Stimulated activated memory B cell treated with anti-CD40 and anti-IgM and Interleukin-4, amounts not matched to agents 10 μg/mL and 1 μg/mL and 100 μg/mL, for 72 hours (primary cell): ENCODE measurements at regions not wholly inside any gene's neighbourhood (a gene's known extent, or its start where the extent isn't known, plus 50 kb on each side); places are given as distances from the start of the nearest gene placed in this dataset.

Experiments
- ATAC-seq: fragments of 150-1000 bp; cut with Tn5 transposase; 2 replicates; pipeline ENCODE4 v1.10.0; 2021
- H3K27ac Mint-ChIP-seq: one replicate; pipeline ENCODE4 v1.8.0; 2022; ENCODE audit warnings: mild to moderate bottlenecking, mixed read lengths
- H3K27me3 Mint-ChIP-seq: one replicate; pipeline ENCODE4 v1.8.0; 2022; ENCODE audit warnings: mixed read lengths
- H3K36me3 Mint-ChIP-seq: one replicate; pipeline ENCODE4 v1.8.0; 2022; ENCODE audit warnings: mixed read lengths
- H3K4me1 Mint-ChIP-seq: one replicate; pipeline ENCODE4 v1.8.0; 2022; ENCODE audit warnings: mixed read lengths
- H3K4me3 Mint-ChIP-seq: one replicate; pipeline ENCODE4 v1.8.0; 2022; ENCODE audit warnings: mild to moderate bottlenecking, moderate library complexity, mixed read lengths
- H3K9me3 Mint-ChIP-seq: one replicate; pipeline ENCODE4 v1.8.0; 2022; ENCODE audit warnings: mixed read lengths

DNA sequence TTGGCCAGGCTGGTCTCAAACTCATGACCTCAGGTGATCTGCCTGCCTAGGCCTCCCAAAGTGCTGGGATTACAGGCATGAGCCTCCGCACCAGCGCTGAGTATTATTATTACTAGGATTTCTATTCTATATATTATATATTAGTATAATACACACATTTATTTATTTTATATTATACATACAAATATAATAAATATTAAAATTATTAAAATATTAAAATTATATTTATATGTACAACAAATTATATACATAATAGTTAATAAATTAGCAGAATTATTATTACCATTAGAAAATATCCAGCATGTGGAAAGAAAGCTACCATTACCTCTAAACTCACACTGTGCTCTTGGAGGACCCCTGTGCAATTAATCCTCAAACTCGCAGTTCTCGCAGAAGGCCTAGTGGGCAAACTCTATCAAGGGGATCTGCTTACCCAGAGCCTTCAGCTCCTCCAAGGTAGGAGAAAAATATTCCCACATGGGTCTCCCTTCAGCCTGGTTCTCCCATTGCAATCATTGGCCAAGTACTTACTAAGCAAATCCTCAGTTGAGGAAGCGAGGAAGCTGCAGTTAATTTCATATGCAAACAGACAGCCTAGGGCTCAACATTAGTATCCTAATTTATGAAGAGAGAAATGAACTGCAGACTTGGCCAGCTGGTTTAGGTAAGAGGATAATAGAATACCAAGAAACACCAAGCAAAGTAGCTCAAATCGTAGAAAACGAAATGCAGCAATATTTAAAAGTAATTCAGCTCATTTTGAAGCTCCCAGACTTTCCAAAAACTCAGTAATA, 241.4 kb upstream of the IRX5 start:
- Mint-ChIP-seq H3K4me3 (no peak overlapping the region), H3K27me3 (no peaks in the 10 kb centered on the region), H3K36me3 (no peaks in the 10 kb centered on the region), H3K9me3 (peaks cover 12% of the 10 kb centered on the region), H3K27ac (no peak overlapping the region), H3K4me1 (no peaks in the 10 kb centered on the region)
- no peak for ATAC-seq

DNA sequence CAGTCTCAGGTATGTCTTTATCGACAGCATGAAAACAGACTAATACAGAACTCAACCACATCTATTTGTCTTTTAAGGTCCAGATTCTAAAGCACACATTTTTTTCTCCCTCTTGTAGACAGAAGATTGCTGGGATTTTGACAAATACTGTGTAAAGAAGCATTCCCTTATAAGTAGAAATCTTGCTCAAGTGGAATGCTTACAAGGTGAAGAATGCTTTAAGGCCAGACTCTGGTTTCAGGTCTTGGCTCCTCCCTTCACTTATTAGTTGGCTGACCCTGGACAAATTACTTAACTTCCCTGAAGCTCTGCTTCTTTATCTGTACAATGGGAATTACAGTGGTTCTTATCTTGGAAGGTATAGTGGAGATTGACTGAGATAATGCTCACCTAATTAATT, 242.3 kb upstream of the IRX5 start:
- Mint-ChIP-seq H3K36me3 (no peaks in the 10 kb centered on the region), H3K4me3 (no peak overlapping the region), H3K27ac (no peak overlapping the region), H3K4me1 (no peaks in the 10 kb centered on the region), H3K27me3 (no peaks in the 10 kb centered on the region), H3K9me3 (peaks cover 12% of the 10 kb centered on the region)
- ATAC-seq: no peak

DNA sequence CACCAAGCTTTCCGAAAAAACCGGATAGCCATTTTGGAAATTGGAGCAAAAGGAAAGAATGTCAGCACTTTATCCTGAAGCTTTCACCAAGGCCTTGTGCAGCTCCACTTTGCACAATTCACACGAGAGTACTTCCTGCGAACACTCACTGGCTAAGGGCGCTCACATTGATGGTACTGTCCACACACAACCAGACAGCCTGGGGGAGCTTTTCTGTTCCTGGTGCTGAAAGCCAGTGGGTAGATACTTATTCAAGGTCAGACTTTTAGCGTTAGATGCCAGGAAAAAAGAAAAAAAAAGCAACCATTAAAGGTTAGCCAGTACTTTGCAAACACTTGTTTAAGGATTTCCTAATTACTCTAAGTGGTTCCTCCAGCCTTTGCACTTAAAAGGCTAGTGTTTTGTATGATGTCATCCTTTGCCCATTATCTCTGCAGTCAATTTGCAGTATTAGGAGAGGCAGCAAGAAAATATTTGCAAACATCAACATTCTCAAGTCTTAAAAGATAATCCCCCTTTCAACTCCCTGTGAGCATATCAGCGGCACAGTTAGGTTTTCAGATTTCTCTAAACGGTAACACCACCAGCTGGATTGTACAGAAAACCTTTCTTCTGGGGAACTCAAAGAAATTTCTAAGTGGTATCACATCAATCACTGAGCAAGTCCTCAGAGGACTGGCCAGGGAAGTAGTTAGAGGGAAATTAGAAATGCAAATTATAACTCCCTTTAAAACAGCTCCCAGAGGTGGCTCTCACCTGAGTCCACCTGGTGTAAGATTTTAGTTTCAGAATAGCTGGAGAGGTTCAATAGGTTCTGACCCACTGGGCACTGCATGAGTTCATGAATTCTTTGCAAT, 243.4 kb upstream of the IRX5 start:
- Mint-ChIP-seq H3K36me3 (no peaks in the 10 kb centered on the region), H3K4me1 (no peaks in the 10 kb centered on the region), H3K27me3 (no peaks in the 10 kb centered on the region), H3K9me3 (peaks cover 11% of the 10 kb centered on the region), H3K27ac (no peak overlapping the region), H3K4me3 (no peak overlapping the region)
- ATAC-seq: no peak

DNA sequence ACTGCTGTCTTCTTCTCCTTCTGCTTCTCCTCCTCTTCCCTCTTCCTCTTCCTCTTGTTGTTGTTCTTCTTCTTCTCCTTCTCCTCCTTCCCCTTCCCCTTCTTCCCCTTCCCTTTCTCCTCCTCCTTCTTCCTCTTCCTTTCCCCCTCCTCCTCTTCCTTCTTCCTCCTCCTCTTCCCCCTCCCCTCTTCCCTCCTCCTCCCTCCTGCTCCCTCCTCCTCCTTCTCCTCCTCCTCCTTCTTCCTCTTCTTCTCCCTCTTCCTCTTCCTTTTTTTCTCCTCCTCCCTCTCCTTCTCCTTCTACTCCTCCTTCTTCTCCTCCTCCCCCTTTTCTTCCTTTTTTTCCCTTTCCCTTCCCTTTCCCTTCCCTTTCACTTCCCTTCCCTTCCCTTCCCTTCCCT, 245.0 kb upstream of the IRX5 start:
- Mint-ChIP-seq H3K27me3 (no peaks in the 10 kb centered on the region), H3K9me3 (peaks cover 10% of the 10 kb centered on the region), H3K4me1 (no peaks in the 10 kb centered on the region), H3K27ac (no peak overlapping the region), H3K36me3 (no peaks in the 10 kb centered on the region), H3K4me3 (no peak overlapping the region)
- no peak for ATAC-seq

DNA sequence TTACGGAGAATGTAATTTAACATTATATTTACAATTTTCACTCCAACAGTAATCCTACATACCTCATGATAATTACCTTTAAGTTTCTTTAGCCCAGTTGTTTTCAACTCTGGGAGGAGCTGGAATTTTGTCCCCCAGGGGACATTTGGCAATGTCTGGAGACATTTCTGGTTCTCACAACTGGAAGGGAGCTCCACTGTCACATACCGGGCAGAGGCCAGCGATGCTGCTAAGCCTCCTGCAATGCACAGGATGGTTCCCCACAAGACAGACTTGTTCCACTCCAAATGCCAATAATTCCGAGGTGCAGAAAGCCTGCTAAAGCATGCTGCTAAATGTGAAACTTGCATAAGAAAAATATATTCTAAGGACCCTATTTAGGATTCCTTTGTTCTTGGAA, 251.1 kb upstream of the IRX5 start:
- ATAC-seq: no peak
- Mint-ChIP-seq H3K9me3 (no peaks in the 10 kb centered on the region), H3K27ac (no peak overlapping the region)

DNA sequence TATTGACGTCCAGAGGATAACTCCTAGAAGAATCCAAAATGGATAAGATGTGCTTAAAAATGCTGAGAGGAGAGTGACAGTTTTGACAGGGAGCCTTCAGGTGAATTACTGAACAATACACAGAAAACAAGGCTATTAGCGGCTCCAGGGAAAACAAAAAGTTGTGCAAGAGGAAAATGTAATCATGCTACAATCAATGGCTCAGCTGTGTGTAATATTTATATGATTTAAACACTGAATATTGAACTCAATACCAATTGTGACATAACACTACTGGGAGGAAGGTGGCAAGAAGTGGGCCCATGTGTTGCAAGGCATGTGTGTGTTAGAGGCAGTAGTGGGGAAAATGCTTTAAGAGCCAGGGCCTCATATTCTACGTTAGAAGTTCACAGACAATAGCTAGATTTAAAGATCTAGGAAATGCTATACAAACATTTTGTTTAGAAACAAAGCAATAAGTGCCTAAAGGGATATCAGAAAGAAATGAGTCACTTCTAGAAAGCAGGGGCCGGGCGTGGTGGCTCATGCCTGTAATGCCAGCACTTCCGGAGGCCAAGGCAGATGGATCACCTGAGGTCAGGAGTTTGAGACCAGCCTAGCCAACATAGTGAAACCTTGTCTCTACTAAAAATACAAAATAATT, 253.2 kb upstream of the IRX5 start:
- Mint-ChIP-seq H3K27ac (no peak overlapping the region), H3K4me3 (no peak overlapping the region), H3K36me3 (no peaks in the 10 kb centered on the region), H3K9me3 (no peaks in the 10 kb centered on the region), H3K4me1 (no peaks in the 10 kb centered on the region), H3K27me3 (no peaks in the 10 kb centered on the region)
- ATAC-seq: no peak

More for the DNA sequence above, 251.1 kb upstream of the IRX5 start:
- Mint-ChIP-seq H3K4me3 (no peak overlapping the region), H3K36me3 (no peaks in the 10 kb centered on the region), H3K27me3 (no peaks in the 10 kb centered on the region), H3K4me1 (no peaks in the 10 kb centered on the region)

DNA sequence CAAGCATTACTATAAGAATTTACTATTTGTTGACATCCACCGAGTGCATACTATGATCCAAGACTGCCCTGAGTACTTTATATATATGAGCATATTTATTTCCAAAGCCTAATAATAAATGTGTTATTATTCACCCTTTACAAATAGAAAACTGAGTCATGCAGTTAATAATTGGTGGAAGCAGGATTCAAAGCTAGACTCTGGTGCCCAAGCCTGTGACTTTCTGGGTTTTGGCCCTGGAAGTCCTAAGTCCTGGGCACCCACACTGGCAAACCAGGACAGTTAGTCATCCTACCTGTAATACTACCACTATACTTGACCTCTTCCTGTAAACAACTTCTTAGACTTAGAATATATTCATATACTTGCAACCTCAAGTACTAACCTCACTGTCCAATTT, 257.4 kb upstream of the IRX5 start:
- Mint-ChIP-seq H3K36me3 (no peaks in the 10 kb centered on the region), H3K4me1 (no peaks in the 10 kb centered on the region), H3K27ac (no peak overlapping the region), H3K27me3 (no peaks in the 10 kb centered on the region), H3K9me3 (peaks cover 4% of the 10 kb centered on the region), H3K4me3 (no peak overlapping the region)
- no peak for ATAC-seq

DNA sequence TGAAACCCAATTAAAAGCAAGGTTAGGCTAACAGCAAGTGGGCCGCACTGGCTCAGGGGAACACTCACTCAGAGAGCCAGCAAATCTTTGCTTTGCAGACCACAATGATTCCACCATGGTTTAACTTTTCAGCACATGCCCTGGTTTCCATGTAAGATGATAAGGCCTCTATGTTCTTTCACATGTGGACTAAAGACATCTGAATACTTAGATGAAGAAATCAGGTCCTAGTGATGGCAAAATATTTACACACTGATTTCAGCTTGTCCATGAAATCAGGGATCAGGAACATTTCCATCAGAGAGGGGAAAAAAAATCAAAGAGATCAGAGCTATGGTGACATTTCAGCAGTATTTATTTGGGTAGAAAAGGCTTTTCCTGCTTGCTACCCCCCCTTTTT, 258.2 kb upstream of the IRX5 start:
- H3K4me1 Mint-ChIP-seq: no peaks in the 10 kb centered on the region
- H3K27me3 Mint-ChIP-seq: no peaks in the 10 kb centered on the region
- no peaks in the 10 kb centered on the region for H3K36me3 Mint-ChIP-seq
- H3K4me3 Mint-ChIP-seq: no peak overlapping the region
- no peak for ATAC-seq
- peaks cover 4% of the 10 kb centered on the region for H3K9me3 Mint-ChIP-seq
- no peak overlapping the region for H3K27ac Mint-ChIP-seq

DNA sequence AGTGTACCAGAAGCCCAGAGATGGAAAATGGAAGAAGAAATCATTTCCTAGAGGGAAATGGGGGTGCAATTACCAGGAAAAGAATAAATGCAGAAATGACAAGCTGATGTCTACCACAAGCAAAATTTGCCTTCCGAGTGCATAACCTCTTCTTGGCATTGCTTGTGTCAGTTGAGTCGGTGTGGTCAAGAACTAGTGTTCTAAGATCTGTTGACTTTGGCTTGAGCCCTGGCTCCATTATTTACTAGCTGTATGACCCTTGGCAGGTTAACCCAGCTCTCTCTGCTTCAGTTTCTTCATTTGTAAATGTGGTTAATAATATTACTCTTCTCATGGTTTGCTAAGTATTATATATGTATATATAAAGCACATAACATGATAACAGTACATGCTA, 273.0 kb upstream of the IRX5 start:
- Mint-ChIP-seq H3K27ac (no peak overlapping the region), H3K36me3 (no peaks in the 10 kb centered on the region), H3K4me3 (no peak overlapping the region), H3K27me3 (peaks cover 10% of the 10 kb centered on the region), H3K9me3 (peaks cover 14% of the 10 kb centered on the region), H3K4me1 (no peaks in the 10 kb centered on the region)
- no peak for ATAC-seq

DNA sequence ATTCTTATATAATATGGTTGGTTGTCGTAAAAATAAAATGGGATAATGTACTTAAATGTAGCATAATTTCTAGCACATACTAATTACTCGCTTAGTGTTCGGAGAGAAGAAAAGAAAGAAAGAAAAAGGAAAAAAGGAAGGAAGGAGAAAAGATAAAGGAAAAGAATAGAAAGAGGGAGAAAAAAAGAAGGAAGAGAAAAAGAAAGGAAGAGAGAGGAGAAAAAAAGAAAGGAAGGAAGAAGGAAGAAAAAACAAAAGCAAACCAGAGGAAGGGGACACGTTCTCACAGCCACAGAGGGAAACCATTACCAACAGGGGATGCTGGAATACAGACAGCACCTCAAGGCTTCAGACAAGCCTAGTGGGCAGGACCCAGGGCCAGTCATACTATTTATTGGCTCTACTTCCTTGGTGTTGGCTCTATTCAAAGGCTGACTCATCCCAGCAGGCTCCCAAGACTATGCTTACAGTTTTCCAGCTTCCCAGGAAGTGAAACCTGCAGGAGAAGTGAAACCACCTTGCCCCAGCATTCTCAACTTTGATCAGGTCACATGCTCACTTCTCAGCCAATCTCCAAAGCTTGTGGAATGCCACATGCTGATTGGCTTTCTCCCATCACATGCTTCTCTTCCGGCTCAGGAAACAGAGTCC, 273.5 kb upstream of the IRX5 start:
- Mint-ChIP-seq H3K4me3 (no peak overlapping the region), H3K27me3 (peaks cover 10% of the 10 kb centered on the region), H3K9me3 (peaks cover 14% of the 10 kb centered on the region), H3K27ac (no peak overlapping the region), H3K36me3 (no peaks in the 10 kb centered on the region), H3K4me1 (no peaks in the 10 kb centered on the region)
- no peak for ATAC-seq

DNA sequence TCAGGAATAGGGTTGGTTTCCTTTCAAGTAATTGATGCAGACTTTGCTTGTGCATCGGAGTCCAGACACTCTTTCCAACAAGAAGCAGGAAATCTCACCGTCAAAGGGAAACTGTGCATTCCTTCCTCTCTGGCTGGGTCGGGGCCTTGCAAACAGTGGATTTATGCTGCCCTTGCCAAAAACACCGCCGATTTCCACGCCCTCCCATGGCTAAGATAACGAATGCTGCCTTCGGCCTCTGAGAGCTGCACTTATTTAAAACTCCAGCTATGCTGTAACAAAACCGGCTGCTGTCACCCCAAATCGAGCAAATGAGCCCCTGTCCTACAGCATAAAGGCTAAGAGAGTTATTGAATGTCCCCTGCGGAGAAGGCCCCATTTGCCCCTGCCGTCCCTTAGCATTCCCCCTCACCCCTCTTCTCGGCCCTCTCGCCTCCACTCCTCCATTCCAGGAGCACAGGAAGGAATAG, 275.5 kb upstream of the IRX5 start:
- H3K4me1 Mint-ChIP-seq: no peaks in the 10 kb centered on the region
- no peaks in the 10 kb centered on the region for H3K36me3 Mint-ChIP-seq
- peaks cover 10% of the 10 kb centered on the region for H3K27me3 Mint-ChIP-seq
- ATAC-seq: no peak
- H3K27ac Mint-ChIP-seq: no peak overlapping the region
- peaks cover 14% of the 10 kb centered on the region for H3K9me3 Mint-ChIP-seq
- H3K4me3 Mint-ChIP-seq: no peak overlapping the region

DNA sequence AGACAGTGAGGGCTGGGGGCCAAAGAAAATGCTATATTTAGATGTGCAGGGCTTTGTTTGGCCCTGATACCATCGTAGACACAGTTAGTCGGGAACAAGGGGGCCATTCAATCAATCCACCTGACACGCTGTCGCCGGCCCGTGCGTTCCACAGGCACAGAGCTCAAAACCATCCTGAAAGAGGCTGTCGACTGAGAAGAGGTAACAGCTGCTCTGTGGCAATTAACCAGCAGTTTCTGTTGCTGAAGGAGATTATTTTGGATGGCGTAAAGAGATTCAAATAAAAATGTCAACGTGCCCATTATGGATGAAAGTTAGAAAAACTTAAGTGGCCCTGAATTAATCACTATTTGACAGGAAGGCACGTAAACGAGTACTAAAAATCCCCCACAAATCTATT, 276.2 kb upstream of the IRX5 start:
- ATAC-seq: no peak
- H3K27me3 Mint-ChIP-seq: peaks cover 10% of the 10 kb centered on the region
- no peaks in the 10 kb centered on the region for H3K36me3 Mint-ChIP-seq
- H3K4me3 Mint-ChIP-seq: no peak overlapping the region
- peaks cover 14% of the 10 kb centered on the region for H3K9me3 Mint-ChIP-seq
- H3K27ac Mint-ChIP-seq: no peak overlapping the region
- no peaks in the 10 kb centered on the region for H3K4me1 Mint-ChIP-seq

DNA sequence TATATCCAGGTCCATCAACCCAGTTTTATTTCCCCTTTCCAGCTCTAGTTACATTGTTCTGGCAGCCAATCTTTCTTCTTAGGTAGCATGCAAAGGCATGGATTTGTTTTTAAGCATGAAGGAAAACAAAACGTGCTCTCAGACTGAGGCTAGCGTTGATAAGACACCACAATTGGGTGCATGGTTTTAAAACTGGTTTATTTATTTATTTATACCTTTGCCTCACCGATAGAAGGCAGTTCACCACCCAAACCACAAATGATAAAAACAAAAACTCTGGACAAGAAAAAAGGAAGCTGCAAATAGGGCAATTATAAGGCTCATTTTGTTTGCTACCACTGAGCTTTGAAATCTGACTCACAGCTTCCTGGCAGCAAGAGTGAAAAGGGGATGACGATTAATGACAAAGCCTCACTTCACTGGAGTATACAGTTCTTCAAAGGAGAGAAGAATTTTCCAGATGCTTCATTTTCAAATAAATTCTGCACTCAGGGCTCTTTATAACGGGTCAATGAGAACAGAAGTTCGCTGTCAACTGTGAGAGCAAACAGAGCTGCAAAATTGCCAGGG, 278.4 kb upstream of the IRX5 start:
- Mint-ChIP-seq H3K27me3 (peaks cover 10% of the 10 kb centered on the region), H3K9me3 (peaks cover 9% of the 10 kb centered on the region), H3K27ac (no peak overlapping the region), H3K4me1 (no peaks in the 10 kb centered on the region), H3K4me3 (no peak overlapping the region), H3K36me3 (no peaks in the 10 kb centered on the region)
- no peak for ATAC-seq

DNA sequence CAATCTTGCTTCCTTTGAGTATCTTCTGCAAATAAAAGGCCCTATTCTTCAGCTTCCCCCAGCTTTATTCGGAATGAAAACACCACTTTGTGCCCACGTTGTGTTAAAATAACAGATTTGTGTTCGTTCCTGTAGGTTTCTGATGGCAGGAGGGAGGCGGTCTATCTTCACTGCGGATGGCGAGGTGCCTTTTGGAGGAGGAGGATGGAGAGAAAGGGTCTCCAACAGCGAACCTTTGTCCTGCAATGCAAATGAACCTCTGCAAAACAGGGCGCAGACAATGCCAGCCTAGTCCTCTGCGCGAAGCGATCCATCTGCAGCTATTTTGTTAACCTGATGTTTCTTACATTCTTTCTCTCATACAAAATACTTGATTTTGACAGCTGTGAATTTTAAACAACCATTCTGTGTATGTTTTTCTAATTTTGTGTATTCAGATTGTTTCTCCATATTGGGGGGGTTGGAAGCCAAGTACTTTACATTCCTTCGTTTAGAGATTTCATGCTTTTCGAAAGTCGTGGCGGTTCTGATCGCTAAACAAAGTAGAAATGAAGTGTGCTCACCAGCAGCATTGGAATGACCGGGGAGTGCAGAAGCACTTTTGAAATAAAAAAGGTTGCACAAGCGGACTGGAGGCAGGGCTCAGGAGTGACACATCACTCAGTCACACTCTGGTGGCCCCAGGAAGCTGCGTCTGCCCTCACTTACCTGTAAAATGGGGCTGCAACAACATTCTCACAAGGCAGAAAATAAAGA, 279.0 kb upstream of the IRX5 start:
- Mint-ChIP-seq H3K36me3 (no peaks in the 10 kb centered on the region), H3K4me1 (no peaks in the 10 kb centered on the region), H3K27ac (no peak overlapping the region), H3K4me3 (no peak overlapping the region), H3K9me3 (peaks cover 5% of the 10 kb centered on the region), H3K27me3 (peaks cover 10% of the 10 kb centered on the region)
- no peak for ATAC-seq
